ENCODE measurements at regions not wholly inside any gene's neighbourhood (a gene's known extent, or its start where the extent isn't known, plus 50 kb on each side); places are given as distances from the start of the nearest gene placed in this dataset.

DNA sequence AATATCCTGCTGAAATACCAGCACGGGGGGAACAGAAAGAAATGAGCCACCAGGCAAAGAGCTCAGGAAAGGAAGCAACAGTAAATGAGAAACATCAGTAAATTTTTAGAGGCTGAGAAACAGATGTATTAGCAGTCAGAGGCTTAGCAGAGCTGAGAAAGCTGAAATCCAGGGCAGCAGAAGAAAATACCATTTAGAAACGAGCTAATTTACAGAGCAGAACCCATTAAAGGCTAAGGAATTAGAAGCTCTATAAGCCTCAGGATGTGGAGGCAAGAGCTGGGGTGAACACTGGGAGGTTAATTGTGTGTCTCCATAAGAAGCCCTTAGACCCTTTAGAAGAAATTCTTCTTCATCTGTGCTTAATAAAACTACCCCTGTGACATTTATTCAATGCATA, 178.6 kb upstream of the RGS17 start (continued):
- TF ChIP-seq, protein P1, sequence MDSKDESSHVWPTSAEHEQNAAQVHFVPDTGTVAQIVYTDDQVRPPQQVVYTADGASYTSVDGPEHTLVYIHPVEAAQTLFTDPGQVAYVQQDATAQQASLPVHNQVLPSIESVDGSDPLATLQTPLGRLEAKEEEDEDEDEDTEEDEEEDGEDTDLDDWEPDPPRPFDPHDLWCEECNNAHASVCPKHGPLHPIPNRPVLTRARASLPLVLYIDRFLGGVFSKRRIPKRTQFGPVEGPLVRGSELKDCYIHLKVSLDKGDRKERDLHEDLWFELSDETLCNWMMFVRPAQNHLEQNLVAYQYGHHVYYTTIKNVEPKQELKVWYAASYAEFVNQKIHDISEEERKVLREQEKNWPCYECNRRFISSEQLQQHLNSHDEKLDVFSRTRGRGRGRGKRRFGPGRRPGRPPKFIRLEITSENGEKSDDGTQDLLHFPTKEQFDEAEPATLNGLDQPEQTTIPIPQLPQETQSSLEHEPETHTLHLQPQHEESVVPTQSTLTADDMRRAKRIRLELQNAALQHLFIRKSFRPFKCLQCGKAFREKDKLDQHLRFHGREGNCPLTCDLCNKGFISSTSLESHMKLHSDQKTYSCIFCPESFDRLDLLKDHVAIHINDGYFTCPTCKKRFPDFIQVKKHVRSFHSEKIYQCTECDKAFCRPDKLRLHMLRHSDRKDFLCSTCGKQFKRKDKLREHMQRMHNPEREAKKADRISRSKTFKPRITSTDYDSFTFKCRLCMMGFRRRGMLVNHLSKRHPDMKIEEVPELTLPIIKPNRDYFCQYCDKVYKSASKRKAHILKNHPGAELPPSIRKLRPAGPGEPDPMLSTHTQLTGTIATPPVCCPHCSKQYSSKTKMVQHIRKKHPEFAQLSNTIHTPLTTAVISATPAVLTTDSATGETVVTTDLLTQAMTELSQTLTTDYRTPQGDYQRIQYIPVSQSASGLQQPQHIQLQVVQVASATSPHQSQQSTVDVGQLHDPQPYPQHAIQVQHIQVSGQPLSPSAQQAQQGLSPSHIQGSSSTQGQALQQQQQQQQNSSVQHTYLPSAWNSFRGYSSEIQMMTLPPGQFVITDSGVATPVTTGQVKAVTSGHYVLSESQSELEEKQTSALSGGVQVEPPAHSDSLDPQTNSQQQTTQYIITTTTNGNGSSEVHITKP (IDR thresholded peaks at IDR 0.05; ENCODE audit: partially characterized antibody): no peak
- no peak for TF ChIP-seq ZNF444 (CRISPR knock-in tag; IDR thresholded peaks at IDR 0.05)
- no peak for TF ChIP-seq ZNF780A (CRISPR knock-in tag; IDR thresholded peaks at IDR 0.05)
- no peak for TF ChIP-seq ATF1 (CRISPR knock-in tag; IDR thresholded peaks at IDR 0.05)
- no peak for TF ChIP-seq ATF1 (tag; IDR thresholded peaks at IDR 0.05)
- TF ChIP-seq, protein P2, sequence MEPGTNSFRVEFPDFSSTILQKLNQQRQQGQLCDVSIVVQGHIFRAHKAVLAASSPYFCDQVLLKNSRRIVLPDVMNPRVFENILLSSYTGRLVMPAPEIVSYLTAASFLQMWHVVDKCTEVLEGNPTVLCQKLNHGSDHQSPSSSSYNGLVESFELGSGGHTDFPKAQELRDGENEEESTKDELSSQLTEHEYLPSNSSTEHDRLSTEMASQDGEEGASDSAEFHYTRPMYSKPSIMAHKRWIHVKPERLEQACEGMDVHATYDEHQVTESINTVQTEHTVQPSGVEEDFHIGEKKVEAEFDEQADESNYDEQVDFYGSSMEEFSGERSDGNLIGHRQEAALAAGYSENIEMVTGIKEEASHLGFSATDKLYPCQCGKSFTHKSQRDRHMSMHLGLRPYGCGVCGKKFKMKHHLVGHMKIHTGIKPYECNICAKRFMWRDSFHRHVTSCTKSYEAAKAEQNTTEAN (CRISPR knock-in tag; IDR thresholded peaks at IDR 0.05): no peak
- no peak for TF ChIP-seq SRSF9 (IDR thresholded peaks at IDR 0.05; ENCODE audit: borderline replicate concordance, low read depth, low read length)
- TF ChIP-seq BCL6 (CRISPR knock-in tag; IDR thresholded peaks at IDR 0.05): no peak
- no peak for TF ChIP-seq SP1 (CRISPR knock-in tag; IDR thresholded peaks at IDR 0.05)
- no peak for TF ChIP-seq FUS (optimal IDR thresholded peaks at IDR 0.05; ENCODE audit: low read depth, low read length)
- TF ChIP-seq HEY1 (CRISPR knock-in tag; IDR thresholded peaks at IDR 0.05; ENCODE audit: borderline replicate concordance): no peak
- no peak for TF ChIP-seq ZNF696 (CRISPR knock-in tag; conservative IDR thresholded peaks at IDR 0.05)
- no peak for TF ChIP-seq SMAD1 (IDR thresholded peaks at IDR 0.05; ENCODE audit: low read depth, low read length, partially characterized antibody)
- TF ChIP-seq CBX2 (IDR thresholded peaks at IDR 0.05; ENCODE audit: insufficient read depth, low read length, poor library complexity, severe bottlenecking): no peak
